Epithelial cell of esophagus (primary cell): ENCODE measurements at regions not wholly inside any gene's neighbourhood (a gene's known extent, or its start where the extent isn't known, plus 50 kb on each side); places are given as distances from the start of the nearest gene placed in this dataset.

Source experiments
- DNase-seq: peaks from one replicate; pipeline ENCODE4 v3.0.0; 2010; ENCODE audit warnings: low read depth
- H3K4me3 ChIP-seq: 2 replicates; pipeline ENCODE4 v1.5.1; 2011; ENCODE audit warnings: mild to moderate bottlenecking, low read length, control low read depth
- TF ChIP-seq, protein P1 (sequence below): IDR thresholded peaks from 2 replicates; pipeline ENCODE4 v1.5.1; 2011; ENCODE audit warnings: low read depth, mild to moderate bottlenecking, low read length, control low read depth, inconsistent platforms; ENCODE audit not compliant: insufficient read depth; ENCODE audit errors: missing control alignments

DNA sequence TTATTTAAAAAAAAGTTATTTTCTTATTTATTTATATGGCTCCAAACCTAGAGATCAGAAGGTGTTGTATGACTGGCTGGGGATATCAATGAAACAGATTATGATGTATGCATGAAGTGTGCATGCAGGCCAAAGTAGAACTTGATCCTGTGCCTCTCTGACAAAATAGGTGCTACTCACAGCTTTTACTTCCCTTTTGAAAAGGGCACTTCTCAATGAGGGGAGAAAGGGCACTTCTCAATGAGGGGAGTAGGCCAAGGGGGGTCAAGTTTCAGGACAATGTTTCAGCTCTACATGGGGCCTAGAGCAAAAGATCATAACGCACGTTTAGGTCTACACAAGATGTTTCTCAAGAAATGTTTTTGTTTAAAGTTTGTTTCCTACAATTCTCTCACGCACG, 397.5 kb downstream of the ETS1 start:
- DNase-seq, result no peak
- H3K4me3 ChIP-seq, result no peak overlapping the region
- TF ChIP-seq, protein P1, sequence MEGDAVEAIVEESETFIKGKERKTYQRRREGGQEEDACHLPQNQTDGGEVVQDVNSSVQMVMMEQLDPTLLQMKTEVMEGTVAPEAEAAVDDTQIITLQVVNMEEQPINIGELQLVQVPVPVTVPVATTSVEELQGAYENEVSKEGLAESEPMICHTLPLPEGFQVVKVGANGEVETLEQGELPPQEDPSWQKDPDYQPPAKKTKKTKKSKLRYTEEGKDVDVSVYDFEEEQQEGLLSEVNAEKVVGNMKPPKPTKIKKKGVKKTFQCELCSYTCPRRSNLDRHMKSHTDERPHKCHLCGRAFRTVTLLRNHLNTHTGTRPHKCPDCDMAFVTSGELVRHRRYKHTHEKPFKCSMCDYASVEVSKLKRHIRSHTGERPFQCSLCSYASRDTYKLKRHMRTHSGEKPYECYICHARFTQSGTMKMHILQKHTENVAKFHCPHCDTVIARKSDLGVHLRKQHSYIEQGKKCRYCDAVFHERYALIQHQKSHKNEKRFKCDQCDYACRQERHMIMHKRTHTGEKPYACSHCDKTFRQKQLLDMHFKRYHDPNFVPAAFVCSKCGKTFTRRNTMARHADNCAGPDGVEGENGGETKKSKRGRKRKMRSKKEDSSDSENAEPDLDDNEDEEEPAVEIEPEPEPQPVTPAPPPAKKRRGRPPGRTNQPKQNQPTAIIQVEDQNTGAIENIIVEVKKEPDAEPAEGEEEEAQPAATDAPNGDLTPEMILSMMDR, result no peak

DNA sequence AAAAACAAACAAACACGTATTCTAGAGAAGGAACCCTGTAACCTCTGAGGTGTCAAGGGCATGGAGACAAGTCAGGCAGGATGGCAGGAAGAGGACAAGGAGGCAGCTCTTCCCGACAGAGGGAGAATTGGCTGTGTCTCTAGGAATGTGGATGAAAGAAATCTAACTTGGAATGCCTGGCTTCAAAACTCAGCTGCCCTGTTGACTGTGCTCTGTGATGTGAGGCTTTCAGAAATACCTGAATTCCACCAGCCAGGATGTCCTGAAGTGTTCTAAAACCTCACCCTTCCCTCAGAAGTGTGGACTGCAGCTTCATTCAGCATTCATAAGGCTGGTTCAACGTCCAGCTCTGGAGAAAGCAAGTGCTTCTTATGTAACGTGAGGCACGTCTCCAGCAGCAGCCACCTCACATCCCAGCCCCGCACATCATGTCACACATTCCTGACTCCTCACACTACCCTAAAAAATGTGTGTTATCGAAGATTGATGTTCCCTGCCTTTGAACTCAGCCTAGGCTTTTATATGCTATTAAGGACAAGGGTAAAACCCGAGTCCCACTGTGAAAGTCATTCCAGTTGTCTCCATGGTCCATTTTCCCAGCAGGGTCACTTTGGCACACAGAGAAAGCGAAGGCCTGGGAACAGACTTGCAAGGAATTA, 398.9 kb downstream of the ETS1 start:
- H3K4me3 ChIP-seq, result no peak overlapping the region
- TF ChIP-seq, protein P1, result no peak
- no peak for DNase-seq

- no peak overlapping the region for H3K4me3 ChIP-seq
- DNase-seq, result no peak
- TF ChIP-seq, protein P1, result no peak
These were observed 399.5 kb downstream of the ETS1 start for GRCh38 chr11:128187835-128188234.

DNA sequence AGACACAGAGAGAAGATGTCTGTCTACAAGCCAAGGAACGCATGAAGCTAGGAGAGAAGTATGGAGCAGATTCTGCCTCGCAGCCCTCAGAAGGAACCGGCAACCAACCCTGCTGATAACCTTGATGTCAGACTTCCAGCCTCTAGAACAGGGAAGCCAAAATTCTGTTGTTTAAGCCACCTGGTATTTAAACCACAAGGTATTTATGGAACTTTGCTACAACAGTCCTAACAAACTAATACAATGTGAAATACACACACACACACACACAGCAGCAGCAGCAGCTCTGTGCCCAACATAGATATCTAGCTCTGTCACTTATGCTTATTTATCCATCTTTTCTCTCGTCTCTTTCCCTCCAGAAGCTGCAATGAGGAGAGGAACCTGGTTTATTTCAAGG, 400.0 kb downstream of the ETS1 start:
- TF ChIP-seq, protein P1, result no peak
- no peak for DNase-seq
- H3K4me3 ChIP-seq, result no peak overlapping the region

- TF ChIP-seq, protein P1, result no peak
- H3K4me3 ChIP-seq, result no peak overlapping the region
- no peak for DNase-seq
These were observed 402.4 kb downstream of the ETS1 start for GRCh38 chr11:128184981-128185380.

DNA sequence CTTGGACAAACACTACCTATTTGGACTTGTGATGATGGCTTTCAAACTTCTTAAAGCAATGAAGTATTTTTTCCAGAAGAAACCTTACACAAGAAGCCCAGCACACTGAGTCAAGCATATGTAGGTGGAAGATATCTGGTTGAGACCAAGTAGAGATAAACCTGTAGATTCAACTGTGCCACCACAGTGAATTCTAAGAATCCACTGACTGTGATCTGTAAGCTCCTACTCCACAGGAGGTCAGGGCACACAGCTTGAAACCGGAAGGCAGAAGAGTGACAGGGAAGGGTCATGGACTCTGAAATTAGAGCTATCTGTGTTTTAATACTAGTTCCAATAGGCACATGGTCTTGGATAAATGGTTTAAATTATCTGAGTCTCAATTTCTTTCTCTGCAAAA, 404.5 kb downstream of the ETS1 start:
- TF ChIP-seq, protein P1, result no peak
- no peak for DNase-seq
- no peak overlapping the region for H3K4me3 ChIP-seq

GRCh38 chr11:128181984-128182383, 405.4 kb downstream of the ETS1 start:
- TF ChIP-seq, protein P1, result no peak
- no peak for DNase-seq
- H3K4me3 ChIP-seq, result no peak overlapping the region
